K562 (cell line): ENCODE measurements at regions not wholly inside any gene's neighbourhood (a gene's known extent, or its start where the extent isn't known, plus 50 kb on each side); places are given as distances from the start of the nearest gene placed in this dataset.

Experiments
- ATAC-seq: fragments of 200-7000 bp; cut with Tn5 transposase; 3 replicates; pipeline ENCODE4 v1.9.1; 2020; ENCODE audit warnings: moderate library complexity
- BruUV-seq: library from RNA; stranded (reverse); fragments of 400-500 nt; replicated peaks from 2 replicates; lab custom pipeline; 2021; lab: Mats Ljungman, UMichigan
- CTCF ChIA-PET: fragments of 300-600 bp; formaldehyde crosslinking; extraction: SDS; loops from one replicate; lab custom pipeline; 2021; ENCODE audit warnings: low intra/inter-chr PET ratio; lab: Yijun Ruan, JAX
- POLR2A ChIA-PET: fragments of 300-600, 350-650 bp; sonication (Branson Sonifier 250); formaldehyde crosslinking; extraction: SDS; loops from one replicate; lab custom pipeline; 2021; ENCODE audit warnings: antibody characterized with exemption, inconsistent platforms; lab: Yijun Ruan, JAX
- DNase-seq, 4 experiments: peaks; one replicate each; pipeline versions ENCODE4 v3.0.0 to v3.0.0-alpha.2; 2011 to 2018; ENCODE audit warnings: low spot score in 3 of 4, mixed read lengths in 3 of 4; ENCODE audit errors: extremely low read depth in 1 of 4
- FAIRE-seq: peaks from 2 replicates; lab custom pipeline; 2011; peaks lifted over from hg19 to GRCh38; lab: Jason Lieb, UNC
- H2AFZ ChIP-seq: 2 replicates; pipeline ENCODE4 v1.6.0; 2011; ENCODE audit warnings: low read depth, low read length, control low read depth, inconsistent platforms
- H3K27ac ChIP-seq: fragments of 200-600 bp; 3 replicates; pipeline ENCODE4 v1.8.0; 2011; ENCODE audit warnings: low read depth, mild to moderate bottlenecking, control low read depth, inconsistent platforms, low read length, moderate library complexity, mixed read lengths; ENCODE audit errors: extremely low read depth
- H3K27me3 ChIP-seq, 2 experiments: fragments of 300-600 bp in 1 of 2; 2 replicates in 1 of 2; 3 replicates in 1 of 2; pipeline versions ENCODE4 v1.6.0 to v1.8.0; 2011; ENCODE audit warnings: inconsistent platforms in 2 of 2, low read length in 2 of 2, mild to moderate bottlenecking in 1 of 2, mixed read lengths in 1 of 2, moderate library complexity in 1 of 2; ENCODE audit not compliant: control insufficient read depth in 2 of 2, insufficient read depth in 2 of 2
- H3K36me3 ChIP-seq: fragments of 300-600 bp; 3 replicates; pipeline ENCODE4 v1.8.0; 2011; ENCODE audit warnings: mild to moderate bottlenecking, low read length, inconsistent platforms; ENCODE audit not compliant: control insufficient read depth, insufficient read depth
- H3K4me1 ChIP-seq, 2 experiments: fragments of 200-600 bp in 1 of 2; replicated peaks in 1 of 2; 2 replicates in 1 of 2; 3 replicates in 1 of 2; pipeline versions ENCODE4 v1.5.1 to v1.8.0; 2011; ENCODE audit warnings: inconsistent platforms in 2 of 2, low read length in 2 of 2, mild to moderate bottlenecking in 1 of 2, mixed read lengths in 1 of 2, moderate library complexity in 1 of 2; ENCODE audit not compliant: control insufficient read depth in 2 of 2, insufficient read depth in 2 of 2
- H3K4me2 ChIP-seq: 2 replicates; pipeline ENCODE4 v1.6.1; 2011; ENCODE audit warnings: low read length, control low read depth, inconsistent platforms, mixed read lengths; ENCODE audit not compliant: insufficient read depth
- H3K4me3 ChIP-seq: fragments of 200-600 bp; sonication (generic), shearing (Covaris generic); 2 replicates; pipeline ENCODE4 v1.5.1; 2016; ENCODE audit warnings: control low read depth, inconsistent platforms
- H3K79me2 ChIP-seq: fragments of 200-600 bp; 3 replicates; pipeline ENCODE4 v1.8.0; 2011; ENCODE audit warnings: low read length, inconsistent platforms; ENCODE audit not compliant: control insufficient read depth, insufficient read depth
- H3K9ac ChIP-seq, 2 experiments: 2 replicates each; pipeline versions ENCODE4 v1.6.0 to v1.6.1; 2011; ENCODE audit warnings: low read depth in 2 of 2, low read length in 2 of 2, control low read depth in 1 of 2, inconsistent platforms in 1 of 2, mild to moderate bottlenecking in 1 of 2, mixed read lengths in 1 of 2; ENCODE audit not compliant: insufficient read depth in 1 of 2
- H3K9me1 ChIP-seq: one replicate; pipeline ENCODE4 v1.6.0; 2011; ENCODE audit warnings: inconsistent platforms, mild to moderate bottlenecking, low read length, moderate library complexity; ENCODE audit not compliant: control insufficient read depth, insufficient read depth
- H3K9me3 ChIP-seq: replicated peaks from 2 replicates; pipeline ENCODE4 v1.5.1; 2011; ENCODE audit warnings: low read depth, low read length, inconsistent platforms; ENCODE audit not compliant: control insufficient read depth, insufficient read depth
- H4K20me1 ChIP-seq: replicated peaks from 2 replicates; pipeline ENCODE4 v1.6.1; 2011; ENCODE audit warnings: low read length, inconsistent platforms, mixed read lengths; ENCODE audit not compliant: control insufficient read depth, insufficient read depth
- BCL6 ChIP-seq: fragments of 250-450 bp; sonication (Bioruptor Pico); IDR thresholded peaks from 2 replicates; pipeline ENCODE4 v1.4.0; 2020
- BCOR ChIP-seq: fragments of 450-650 bp; IDR thresholded peaks from 2 replicates; pipeline ENCODE4 v1.6.1; 2016
- CHD4 ChIP-seq: fragments of 200-600 bp; sonication (generic); IDR thresholded peaks from 3 replicates; pipeline ENCODE4 v1.6.1; 2012; ENCODE audit warnings: low read depth, mild to moderate bottlenecking, mixed read lengths, low read length, inconsistent platforms; ENCODE audit not compliant: insufficient read depth, insufficient replicate concordance, poor library complexity, severe bottlenecking
- ELK3 ChIP-seq: fragments of 450-650 bp; formaldehyde crosslinking; IDR thresholded peaks from 2 replicates; pipeline ENCODE4 v1.4.0; 2020; ENCODE audit warnings: mild to moderate bottlenecking
- LEF1 ChIP-seq: fragments of 450-650 bp; IDR thresholded peaks from 2 replicates; pipeline ENCODE4 v1.6.1; 2016; ENCODE audit warnings: mild to moderate bottlenecking
- PML ChIP-seq: IDR thresholded peaks from 2 replicates; pipeline ENCODE4 v1.6.1; 2012; ENCODE audit warnings: low read length, inconsistent platforms
- PRDM10 ChIP-seq: fragments of 450-650 bp; IDR thresholded peaks from 2 replicates; pipeline ENCODE4 v1.6.1; 2018; ENCODE audit not compliant: partially characterized antibody
- SRSF1 ChIP-seq: fragments of 200-400 bp; formaldehyde crosslinking; IDR thresholded peaks from 2 replicates; pipeline ENCODE4 v1.6.1; 2017; ENCODE audit warnings: mild to moderate bottlenecking, low read depth, low read length, moderate library complexity
- TGIF2 ChIP-seq: sonication (generic); formaldehyde crosslinking; IDR thresholded peaks from 2 replicates; pipeline ENCODE4 v1.8.1; 2022; ENCODE audit warnings: mild to moderate bottlenecking, missing genetic modification reagents, moderate library complexity
- ZNF324 ChIP-seq: fragments of 250-450 bp; sonication (Bioruptor Pico); IDR thresholded peaks from 2 replicates; pipeline ENCODE4 v1.4.0; 2020; ENCODE audit warnings: mild to moderate bottlenecking
- ZNF699 ChIP-seq: fragments of 250-450 bp; sonication (Bioruptor Pico); IDR thresholded peaks from 2 replicates; pipeline ENCODE4 v1.8.0; 2021; ENCODE audit warnings: mild to moderate bottlenecking, moderate library complexity; ENCODE audit not compliant: insufficient replicate concordance
- WGBS: fragments of 100-300 bp; shearing (Covaris generic); methylation state at CpG from one replicate; pipeline ENCODE4 v1.1.6; 2016; ENCODE audit warnings: low coverage, mixed read lengths; ENCODE audit not compliant: insufficient coverage; ENCODE audit errors: missing lambda C conversion rate; 5-methylcytosine and 5-hydroxymethylcytosine counted together
- in situ Hi-C: fragments of 300-500 bp; cut with MboI; formaldehyde crosslinking; loops from 4 replicates; pipeline ENCODE4 v1.15.0; 2018; ENCODE audit warnings: inconsistent platforms, mixed read lengths
- intact Hi-C: fragments of 100-400 bp; cut with micrococcal nuclease; formaldehyde crosslinking; loops from 2 replicates; pipeline ENCODE4 v1.14.2; 2022
- TF ChIP-seq, protein P1 (sequence below): fragments of 250-450 bp; sonication (Bioruptor Pico); IDR thresholded peaks from 2 replicates; pipeline ENCODE4 v1.8.0; 2021; ENCODE audit warnings: borderline replicate concordance, mild to moderate bottlenecking, moderate library complexity; ENCODE audit not compliant: poor library complexity, severe bottlenecking
- TF ChIP-seq, protein P2 (sequence below), 2 experiments: fragments of 250-450 bp in 1 of 2; fragments of 450-650 bp in 1 of 2; sonication (Bioruptor Pico) in 1 of 2; IDR thresholded peaks; 2 replicates each; pipeline versions ENCODE4 v1.6.1 to v1.8.0; 2016 to 2021; ENCODE audit warnings: mild to moderate bottlenecking in 2 of 2, moderate library complexity in 2 of 2, missing compliant biosample characterization in 1 of 2, missing genetic modification characterization in 1 of 2

GRCh38 chr20:39758876-39759275, 796.7 kb downstream of the DHX35 start:
- in situ Hi-C loops, result no loop called here
- POLR2A ChIA-PET, result no interaction called here
- no peak for ATAC-seq
- Histone ChIP-seq H3K79me2 (no peaks in the 10 kb centered on the region), H2AFZ (no peak overlapping the region), H4K20me1 (no peaks in the 10 kb centered on the region), H3K9ac (no peak overlapping the region), H3K36me3 (no peaks in the 10 kb centered on the region), H3K4me3 (no peak overlapping the region), H3K9me3 (no peaks in the 10 kb centered on the region; the same call in 1 of the 2 replicates), H3K27ac (no peak overlapping the region), H3K4me1 (no peaks in the 10 kb centered on the region), H3K9me1 (no peaks in the 10 kb centered on the region), H3K27me3 (no peaks in the 10 kb centered on the region), H3K4me2 (no peak overlapping the region)
- no peak for DNase-seq
- BruUV-seq, result no TSS peak
- WGBS, result 0% methylated on average over 4 of the region's 4 CpGs
- intact Hi-C loops, result no loop called here
- FAIRE-seq, result no peak
- CTCF ChIA-PET, result no interaction called here
- no peak for TF ChIP-seq LEF1
- TF ChIP-seq, protein P1, sequence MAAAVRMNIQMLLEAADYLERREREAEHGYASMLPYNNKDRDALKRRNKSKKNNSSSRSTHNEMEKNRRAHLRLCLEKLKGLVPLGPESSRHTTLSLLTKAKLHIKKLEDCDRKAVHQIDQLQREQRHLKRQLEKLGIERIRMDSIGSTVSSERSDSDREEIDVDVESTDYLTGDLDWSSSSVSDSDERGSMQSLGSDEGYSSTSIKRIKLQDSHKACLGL (CRISPR knock-in tag), result no peak
- TF ChIP-seq ZNF699, result no peak
- no peak for TF ChIP-seq CHD4
- no peak for TF ChIP-seq BCL6 (CRISPR knock-in tag)
- TF ChIP-seq, protein P2, sequence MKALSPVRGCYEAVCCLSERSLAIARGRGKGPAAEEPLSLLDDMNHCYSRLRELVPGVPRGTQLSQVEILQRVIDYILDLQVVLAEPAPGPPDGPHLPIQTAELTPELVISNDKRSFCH (CRISPR knock-in tag; IDR thresholded peaks at IDR 0.05), result no peak
- TF ChIP-seq, protein P2 (tag; IDR thresholded peaks at IDR 0.05), result no peak
- no peak for TF ChIP-seq PRDM10
- no peak for TF ChIP-seq SRSF1
- no peak for TF ChIP-seq PML
- no peak for TF ChIP-seq BCOR
- TF ChIP-seq TGIF2 (CRISPR knock-in tag), result no peak
- no peak for TF ChIP-seq ZNF324
- no peak for TF ChIP-seq ELK3 (CRISPR knock-in tag)
